Pancreas (tissue), 10 donors: ENCODE measurements at regions not wholly inside any gene's neighbourhood (a gene's known extent, or its start where the extent isn't known, plus 50 kb on each side); places are given as distances from the start of the nearest gene placed in this dataset.

Experiments used
- ATAC-seq, 4 donors: fragments of 200-7000 bp; cut with Tn5 transposase; one replicate each; pipeline versions ENCODE4 v1.8.0 to v1.9.1; 2020; ENCODE audit warnings: mild to moderate bottlenecking in 4 of 4, moderate library complexity in 4 of 4
- DNase-seq, 6 donors: peaks; one replicate each; pipeline ENCODE4 v3.0.0-alpha.2; 2020
- FAIRE-seq: peaks from 2 replicates; lab custom pipeline; 2012; peaks lifted over from hg19 to GRCh38; lab: Jason Lieb, UNC
- H3K27ac ChIP-seq, 4 donors: fragments of 200-600 bp; sonication (generic); 1 replicate in 3 of 4; 2 replicates in 1 of 4; pipeline versions ENCODE4 v1.5.0 to v1.8.0; 2020
- H3K27me3 ChIP-seq, 4 donors: fragments of 200-600 bp; one replicate each; pipeline ENCODE4 v1.8.0; 2021
- H3K36me3 ChIP-seq, 3 donors: fragments of 200-600 bp; sonication (generic) in 1 of 3; one replicate each; pipeline versions ENCODE4 v1.5.0 to v1.8.0; 2020 to 2021
- H3K4me1 ChIP-seq, 3 donors: fragments of 200-600 bp; one replicate each; pipeline ENCODE4 v1.8.0; 2021
- H3K4me3 ChIP-seq, 4 donors: fragments of 200-600 bp; sonication (generic) in 2 of 4; one replicate each; pipeline versions ENCODE4 v1.5.0 to v1.8.0; 2020 to 2021
- H3K9me3 ChIP-seq, 4 donors: fragments of 200-600 bp; one replicate each; pipeline ENCODE4 v1.8.0; 2021
- WGBS, 2 donors: extraction: QIAGEN DNeasy Blood & Tissue Kit; methylation state at CpG; one replicate each; pipeline ENCODE4 v1.1.7; 2013; 5-methylcytosine and 5-hydroxymethylcytosine counted together
- intact Hi-C, 3 donors: fragments of 100-400 bp; cut with DNase I; formaldehyde crosslinking; loops; one replicate each; pipeline versions ENCODE4 v1.11.1 to v1.14.2; 2022
- TF ChIP-seq, protein P1 (sequence below), 4 donors: fragments of 200-600 bp; sonication (generic) in 3 of 4; IDR thresholded peaks; one replicate each; pipeline versions ENCODE4 v1.5.0 to v1.8.0; 2021; ENCODE audit warnings: antibody characterized with exemption in 4 of 4
- donor health status: healthy with polysubstance abuse.
- donor health status: DM: no; HTN: no; CAD: no; lungs with moderate emphysema.
- donor health status: DM: no; HTN: no; CAD: no.
- donor health status: control.
- donor health status: control.
- donor health status: Bipolar disorder and iron deficiency.
- donor health status: DM: yes; HTN: yes; CAD: no.
- donor health status: DM: no; HTN: no; CAD: no.
- donor health status: DM: no; HTN: no; CAD: no.
- donor health status: DM: yes; HTN: yes; CAD: no.

DNA sequence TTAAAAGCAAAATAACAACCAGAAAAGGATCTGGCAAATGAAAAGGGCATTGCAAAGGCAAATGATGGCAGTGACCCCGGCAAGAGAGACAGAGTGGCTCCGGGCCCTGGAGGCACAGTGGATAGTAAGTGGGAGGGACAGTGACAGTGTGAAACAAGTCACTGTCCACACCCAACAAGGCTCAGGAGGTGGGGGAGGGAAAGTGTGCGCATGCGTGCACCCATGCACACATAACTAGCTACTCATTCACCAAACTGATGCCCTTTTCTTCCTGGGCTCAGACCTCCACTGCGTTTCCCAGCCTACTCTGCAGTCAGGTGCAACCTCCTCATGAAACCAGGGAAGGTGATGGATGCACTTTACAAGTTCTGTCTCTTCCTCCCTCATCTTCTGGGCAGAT, 108.4 kb downstream of the SHANK2 start:
- TF ChIP-seq, protein P1, sequence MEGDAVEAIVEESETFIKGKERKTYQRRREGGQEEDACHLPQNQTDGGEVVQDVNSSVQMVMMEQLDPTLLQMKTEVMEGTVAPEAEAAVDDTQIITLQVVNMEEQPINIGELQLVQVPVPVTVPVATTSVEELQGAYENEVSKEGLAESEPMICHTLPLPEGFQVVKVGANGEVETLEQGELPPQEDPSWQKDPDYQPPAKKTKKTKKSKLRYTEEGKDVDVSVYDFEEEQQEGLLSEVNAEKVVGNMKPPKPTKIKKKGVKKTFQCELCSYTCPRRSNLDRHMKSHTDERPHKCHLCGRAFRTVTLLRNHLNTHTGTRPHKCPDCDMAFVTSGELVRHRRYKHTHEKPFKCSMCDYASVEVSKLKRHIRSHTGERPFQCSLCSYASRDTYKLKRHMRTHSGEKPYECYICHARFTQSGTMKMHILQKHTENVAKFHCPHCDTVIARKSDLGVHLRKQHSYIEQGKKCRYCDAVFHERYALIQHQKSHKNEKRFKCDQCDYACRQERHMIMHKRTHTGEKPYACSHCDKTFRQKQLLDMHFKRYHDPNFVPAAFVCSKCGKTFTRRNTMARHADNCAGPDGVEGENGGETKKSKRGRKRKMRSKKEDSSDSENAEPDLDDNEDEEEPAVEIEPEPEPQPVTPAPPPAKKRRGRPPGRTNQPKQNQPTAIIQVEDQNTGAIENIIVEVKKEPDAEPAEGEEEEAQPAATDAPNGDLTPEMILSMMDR (IDR thresholded peaks at IDR 0.05) = no peak
- H3K27me3 ChIP-seq = no peaks in the 10 kb centered on the region
- ATAC-seq (no peak), FAIRE-seq (no peak), DNase-seq (no peak)
- no peak overlapping the region for H3K4me3 ChIP-seq
- H3K27ac ChIP-seq = no peak overlapping the region
- H3K9me3 ChIP-seq = no peaks in the 10 kb centered on the region
- H3K4me1 ChIP-seq = peaks cover 0 to 12% (median 0%) of the 10 kb centered on the region in 3 donors
- H3K36me3 ChIP-seq = no peaks in the 10 kb centered on the region
- intact Hi-C loops = no loop called here
- 86 to 95% methylated on average over 5 of the region's 5 CpGs for WGBS, 2 donors

DNA sequence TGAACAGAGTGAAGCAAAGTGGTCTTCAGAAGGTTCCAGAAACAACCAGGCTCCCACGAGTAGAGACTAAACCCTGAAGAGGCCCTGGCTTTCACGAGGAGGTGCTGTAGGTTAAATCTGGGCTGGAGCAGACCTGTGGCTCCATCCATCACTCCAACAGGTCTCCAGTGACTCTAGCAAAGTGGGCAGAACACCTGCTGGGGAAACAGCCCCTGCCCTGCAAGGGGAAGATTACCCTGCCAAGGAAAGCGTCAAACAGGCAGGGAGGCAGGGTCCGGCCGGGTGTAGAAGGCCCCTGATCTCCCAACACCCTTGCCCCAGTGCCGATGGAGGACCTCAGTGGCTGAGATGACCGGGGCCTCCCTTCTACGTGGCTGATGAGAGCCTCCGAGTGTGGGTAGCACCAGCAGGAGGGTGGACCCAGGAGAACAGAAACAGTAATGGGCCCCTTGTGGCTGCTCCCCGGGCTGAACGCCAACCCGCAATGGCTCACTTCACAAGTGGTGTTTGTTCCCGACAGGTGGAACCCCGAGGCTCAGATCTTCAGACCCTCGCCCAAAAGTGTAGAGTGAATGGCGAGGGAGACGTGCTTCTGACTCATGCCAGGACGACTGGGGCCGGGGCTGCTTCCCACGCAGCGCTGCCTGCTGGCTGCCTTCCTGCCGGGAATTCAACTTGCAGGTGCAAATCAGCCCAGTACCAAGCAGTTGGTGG, 112.0 kb downstream of the SHANK2 start:
- ATAC-seq = peak; percentile 26 to 72 (median 52)

DNA sequence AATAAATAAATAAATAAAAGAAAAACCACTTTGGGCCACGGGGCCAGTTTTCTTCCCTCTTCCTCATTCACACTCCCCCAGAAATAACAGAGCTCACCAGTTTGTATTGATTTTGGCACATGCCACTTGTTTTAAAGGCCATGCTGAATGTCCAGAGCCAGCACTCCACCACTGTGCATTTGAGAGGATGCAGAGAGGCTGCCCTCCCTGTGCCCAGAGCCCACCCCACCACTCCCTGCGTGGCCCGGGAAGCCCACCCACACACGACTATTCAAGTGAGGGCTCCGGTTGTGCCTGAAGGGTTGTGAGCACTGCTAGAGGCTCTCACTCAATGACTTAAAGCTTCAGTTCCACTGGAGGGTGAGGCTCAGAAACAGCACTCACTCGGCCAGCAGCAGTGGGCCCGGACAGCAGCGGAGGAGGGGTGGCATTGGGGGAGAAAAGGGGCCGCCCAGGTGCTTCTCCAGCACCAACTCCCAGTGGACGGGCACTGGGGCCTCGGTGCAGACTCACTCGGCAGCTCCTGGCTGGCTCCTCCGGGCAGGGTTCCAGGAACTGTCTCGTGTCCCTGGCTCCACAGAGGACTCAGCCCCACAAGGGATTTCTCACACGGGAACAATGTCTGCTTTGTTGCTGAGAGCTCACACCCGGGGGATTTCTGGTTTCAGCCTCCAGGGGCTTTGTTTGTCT, 112.7 kb downstream of the SHANK2 start:
- Histone ChIP-seq H3K27me3 (no peaks in the 10 kb centered on the region), H3K36me3 (no peaks in the 10 kb centered on the region), H3K4me3 (no peak overlapping the region), H3K27ac (peak overlapping the region; percentile 49 to 78 (median 68)), H3K9me3 (no peaks in the 10 kb centered on the region), H3K4me1 (peaks cover 0 to 12% (median 0%) of the 10 kb centered on the region in 3 donors)
- peak; percentile 91 to 95 (median 94) for ATAC-seq
- DNase-seq = peak; percentile 81 to 94 (median 89)
- WGBS, 2 donors = 8 to 14% methylated on average over 13 to 16 of the region's 16 CpGs
- no peak for FAIRE-seq
- intact Hi-C loops = no loop called here
- TF ChIP-seq, protein P1 (IDR thresholded peaks at IDR 0.05) = no peak

More for the DNA sequence above, 112.0 kb downstream of the SHANK2 start:
- WGBS, 2 donors = 59 to 62% methylated on average over 22 of the region's 22 CpGs
- Histone ChIP-seq H3K4me1 (peaks cover 0 to 12% (median 0%) of the 10 kb centered on the region in 3 donors), H3K9me3 (no peaks in the 10 kb centered on the region), H3K27ac (peak overlapping the region; percentile 49 to 78 (median 68)), H3K4me3 (no peak overlapping the region), H3K27me3 (no peaks in the 10 kb centered on the region), H3K36me3 (no peaks in the 10 kb centered on the region)
- TF ChIP-seq, protein P1 (IDR thresholded peaks at IDR 0.05) = no peak
- DNase-seq (no peak), FAIRE-seq (no peak)
- intact Hi-C loops = no loop called here

DNA sequence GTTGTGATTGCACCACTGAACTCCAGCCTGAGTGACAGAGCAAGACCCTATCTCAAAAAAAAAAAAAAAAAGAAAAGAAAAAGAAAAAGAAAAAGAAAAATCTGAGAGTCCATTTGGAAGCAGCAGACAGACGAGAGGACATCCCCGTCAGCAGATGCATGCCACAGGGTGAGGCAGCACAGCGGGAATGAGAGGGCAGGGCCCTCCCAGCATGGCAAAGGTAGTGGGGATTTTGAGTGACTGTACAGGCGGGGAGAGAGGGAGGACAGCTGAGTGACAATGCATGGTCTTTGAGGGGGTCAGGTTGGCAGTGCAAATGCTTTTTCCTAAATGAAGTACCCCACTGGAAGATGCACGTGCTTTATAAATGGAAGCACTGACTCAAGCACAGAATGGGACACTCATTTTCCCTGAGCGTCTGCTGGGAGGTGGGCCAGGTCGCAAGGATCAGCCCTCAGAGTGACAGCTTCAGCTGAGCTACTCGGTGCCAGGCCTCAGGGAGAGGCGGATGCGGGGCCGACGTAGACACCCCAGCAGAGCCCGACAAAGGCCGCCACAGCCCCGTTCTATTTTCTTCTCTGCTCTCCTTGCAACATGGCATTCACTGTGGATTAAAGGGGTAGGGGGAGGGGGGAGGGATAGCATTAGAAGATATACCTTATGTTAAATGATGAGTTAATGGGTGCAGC, 113.5 kb downstream of the SHANK2 start:
- FAIRE-seq = no peak

More for the DNA sequence above, 113.5 kb downstream of the SHANK2 start:
- Histone ChIP-seq H3K9me3 (no peaks in the 10 kb centered on the region), H3K36me3 (no peaks in the 10 kb centered on the region), H3K27me3 (no peaks in the 10 kb centered on the region), H3K4me3 (no peak overlapping the region), H3K4me1 (peaks cover 0 to 12% (median 0%) of the 10 kb centered on the region in 3 donors), H3K27ac (no peak overlapping the region)
- TF ChIP-seq, protein P1 (IDR thresholded peaks at IDR 0.05) = no peak
- ATAC-seq = no peak
- DNase-seq = no peak
- WGBS, 2 donors = 67 to 69% methylated on average over 15 of the region's 15 CpGs
- intact Hi-C loops = no loop called here
